HepG2 (cell line): ENCODE measurements at regions not wholly inside any gene's neighbourhood (a gene's known extent, or its start where the extent isn't known, plus 50 kb on each side); places are given as distances from the start of the nearest gene placed in this dataset.

Experiments used
- ATAC-seq: fragments of 200-7000 bp; cut with Tn5 transposase; 3 replicates; pipeline ENCODE4 v1.9.1; 2020; ENCODE audit warnings: mild to moderate bottlenecking, moderate library complexity
- BruUV-seq: library from RNA; stranded (reverse); fragments of 400-500 nt; replicated peaks from 2 replicates; lab custom pipeline; 2021; lab: Mats Ljungman, UMichigan
- CTCF ChIA-PET: fragments of 300-600 bp; formaldehyde crosslinking; extraction: SDS; loops from one replicate; lab custom pipeline; 2021; ENCODE audit warnings: low total read pairs, inconsistent platforms, low intra/inter-chr PET ratio; lab: Yijun Ruan, JAX
- POLR2A ChIA-PET: fragments of 350-600 bp; sonication (Branson Sonifier 250); formaldehyde crosslinking; loops from one replicate; lab custom pipeline; 2020; ENCODE audit warnings: antibody characterized with exemption, inconsistent platforms; lab: Yijun Ruan, JAX
- DNase-seq: peaks from one replicate; pipeline ENCODE4 v3.0.0-alpha.2; 2015; ENCODE audit warnings: low spot score
- FAIRE-seq: peaks from 3 replicates; lab custom pipeline; 2011; peaks lifted over from hg19 to GRCh38; lab: Jason Lieb, UNC
- H2AFZ ChIP-seq: one replicate; pipeline ENCODE4 v1.6.1; 2011; ENCODE audit warnings: low read length, inconsistent platforms
- H3K27ac ChIP-seq: fragments of 300-600 bp; 3 replicates; pipeline ENCODE4 v1.8.0; 2011; ENCODE audit warnings: mixed run types, mild to moderate bottlenecking, mixed read lengths, low read length, inconsistent platforms; ENCODE audit not compliant: insufficient read depth; ENCODE audit errors: extremely low read length
- H3K27me3 ChIP-seq, 2 experiments: fragments of 200-600 bp in 1 of 2; 2 replicates in 1 of 2; 3 replicates in 1 of 2; pipeline versions ENCODE4 v1.6.0 to v1.8.0; 2011; ENCODE audit warnings: low read length in 2 of 2, mild to moderate bottlenecking in 2 of 2, moderate library complexity in 2 of 2, inconsistent platforms in 1 of 2; ENCODE audit not compliant: insufficient read depth in 2 of 2, control insufficient read depth in 1 of 2
- H3K36me3 ChIP-seq, 2 experiments: fragments of 200-600 bp in 1 of 2; replicated peaks in 1 of 2; 2 replicates in 1 of 2; 3 replicates in 1 of 2; pipeline versions ENCODE4 v1.5.1 to v1.8.0; 2011; ENCODE audit warnings: low read length in 2 of 2, inconsistent platforms in 1 of 2; ENCODE audit not compliant: insufficient read depth in 2 of 2, control insufficient read depth in 1 of 2
- H3K4me1 ChIP-seq: 2 replicates; pipeline ENCODE4 v1.5.1; 2012; ENCODE audit warnings: low read length, inconsistent platforms; ENCODE audit not compliant: insufficient read depth
- H3K4me2 ChIP-seq: 2 replicates; pipeline ENCODE4 v1.6.0; 2011; ENCODE audit warnings: low read depth, low read length, inconsistent platforms
- H3K4me3 ChIP-seq, 3 experiments: fragments of 200-600 bp in 1 of 3; sonication (generic), shearing (Covaris generic) in 1 of 3; replicated peaks in 1 of 3; 2 replicates each; pipeline ENCODE4 v1.5.1; 2011 to 2016; ENCODE audit warnings: low read length in 3 of 3, inconsistent platforms in 2 of 3, low read depth in 2 of 3, mild to moderate bottlenecking in 2 of 3, control low read depth in 1 of 3, mixed read lengths in 1 of 3; ENCODE audit not compliant: insufficient read depth in 1 of 3
- H3K79me2 ChIP-seq: one replicate; pipeline ENCODE4 v1.6.1; 2011; ENCODE audit warnings: low read length, inconsistent platforms; ENCODE audit not compliant: insufficient read depth
- H3K9ac ChIP-seq: 2 replicates; pipeline ENCODE4 v1.6.0; 2011; ENCODE audit warnings: mild to moderate bottlenecking, low read depth, low read length, inconsistent platforms; ENCODE audit not compliant: insufficient read depth
- H3K9me3 ChIP-seq: 2 replicates; pipeline ENCODE4 v1.5.1; 2012; ENCODE audit warnings: mild to moderate bottlenecking, low read length
- H4K20me1 ChIP-seq: 2 replicates; pipeline ENCODE4 v1.6.0; 2011; ENCODE audit warnings: inconsistent platforms, mild to moderate bottlenecking, low read length, moderate library complexity; ENCODE audit not compliant: insufficient read depth
- GATAD2A ChIP-seq: IDR thresholded peaks from 2 replicates; pipeline ENCODE4 v1.6.1; 2016
- HOXA9 ChIP-seq: sonication (generic); formaldehyde crosslinking; IDR thresholded peaks from 2 replicates; pipeline ENCODE4 v1.8.1; 2022; ENCODE audit warnings: missing genetic modification reagents, mild to moderate bottlenecking, moderate library complexity, borderline replicate concordance
- MBD4 ChIP-seq: IDR thresholded peaks from 2 replicates; pipeline ENCODE4 v1.6.1; 2012; ENCODE audit warnings: low read length, inconsistent platforms, borderline replicate concordance
- MTA3 ChIP-seq: sonication (generic); formaldehyde crosslinking; IDR thresholded peaks from 2 replicates; pipeline ENCODE4 v1.4.0; 2020; ENCODE audit warnings: missing genetic modification reagents
- POLR2G ChIP-seq: fragments of 200-400 bp; formaldehyde crosslinking; IDR thresholded peaks from 2 replicates; pipeline ENCODE4 v1.6.1; 2018; ENCODE audit warnings: mild to moderate bottlenecking, low read depth, low read length, moderate library complexity
- RBM39 ChIP-seq: fragments of 200-400 bp; formaldehyde crosslinking; IDR thresholded peaks from one replicate; pipeline ENCODE4 v1.6.1; 2018; ENCODE audit warnings: antibody characterized with exemption, mild to moderate bottlenecking, low read depth, low read length; ENCODE audit not compliant: poor library complexity, severe bottlenecking
- RORA ChIP-seq: sonication (generic); formaldehyde crosslinking; IDR thresholded peaks from 2 replicates; pipeline ENCODE4 v1.5.0; 2020; ENCODE audit warnings: mild to moderate bottlenecking, missing genetic modification reagents, moderate library complexity
- SALL2 ChIP-seq: sonication (generic); formaldehyde crosslinking; IDR thresholded peaks from 2 replicates; pipeline ENCODE4 v1.8.1; 2023; ENCODE audit warnings: mild to moderate bottlenecking, missing genetic modification reagents, inconsistent platforms
- SYNCRIP ChIP-seq: fragments of 200-400 bp; formaldehyde crosslinking; IDR thresholded peaks from 2 replicates; pipeline ENCODE4 v1.6.1; 2018; ENCODE audit warnings: mild to moderate bottlenecking, low read depth, low read length; ENCODE audit not compliant: insufficient read depth
- TCF12 ChIP-seq, 2 experiments: fragments of 450-650 bp in 1 of 2; sonication (generic) in 1 of 2; formaldehyde crosslinking in 1 of 2; IDR thresholded peaks; 2 replicates each; pipeline versions ENCODE4 v1.6.1 to v1.8.0; 2017 to 2022; ENCODE audit warnings: antibody characterized with exemption in 1 of 2, mild to moderate bottlenecking in 1 of 2, missing genetic modification reagents in 1 of 2, moderate library complexity in 1 of 2
- THYN1 ChIP-seq: sonication (generic); formaldehyde crosslinking; IDR thresholded peaks from 2 replicates; pipeline ENCODE4 v1.8.1; 2023; ENCODE audit warnings: low read depth, mild to moderate bottlenecking, moderate library complexity, missing genetic modification reagents, borderline replicate concordance
- ZFP36L1 ChIP-seq: sonication (generic); formaldehyde crosslinking; IDR thresholded peaks from 2 replicates; pipeline ENCODE4 v1.8.0; 2022; ENCODE audit warnings: mild to moderate bottlenecking, missing genetic modification reagents, moderate library complexity
- ZNF251 ChIP-seq: sonication (generic); formaldehyde crosslinking; IDR thresholded peaks from 2 replicates; pipeline ENCODE4 v1.9.0; 2021; ENCODE audit warnings: mild to moderate bottlenecking, missing genetic modification reagents
- ZNF350 ChIP-seq: sonication (generic); formaldehyde crosslinking; IDR thresholded peaks from 2 replicates; pipeline ENCODE4 v1.4.0; 2020; ENCODE audit warnings: mild to moderate bottlenecking, low read depth, missing genetic modification reagents, borderline replicate concordance
- ZNF589 ChIP-seq: sonication (generic); formaldehyde crosslinking; conservative IDR thresholded peaks from 2 replicates; pipeline ENCODE4 v1.8.0; 2022; ENCODE audit warnings: mild to moderate bottlenecking, moderate library complexity, missing genetic modification reagents
- WGBS: methylation state at CpG from one replicate; pipeline ENCODE4 v1.1.6; 2017; ENCODE audit warnings: low lambda C conversion rate; 5-methylcytosine and 5-hydroxymethylcytosine counted together
- in situ Hi-C: cut with HindIII; loops from 2 replicates; pipeline ENCODE4 v1.10.0; 2017; ENCODE audit warnings: low pct_unique_long_range_greater_than_20kb; ENCODE audit not compliant: extremely low pct_ligation_motif_present
- intact Hi-C: fragments of 100-400 bp; cut with micrococcal nuclease; formaldehyde crosslinking; loops from one replicate; pipeline ENCODE4 v1.10.0; 2022; ENCODE audit not compliant: unreplicated experiment
- TF ChIP-seq, protein P1 (sequence below): sonication (generic); formaldehyde crosslinking; IDR thresholded peaks from 2 replicates; pipeline ENCODE4 v1.4.0; 2020; ENCODE audit warnings: missing genetic modification reagents
- TF ChIP-seq, protein P2 (sequence below): sonication (generic); formaldehyde crosslinking; IDR thresholded peaks from 2 replicates; pipeline ENCODE4 v1.4.0; 2020; ENCODE audit warnings: missing genetic modification reagents

- TF ChIP-seq, protein P1, sequence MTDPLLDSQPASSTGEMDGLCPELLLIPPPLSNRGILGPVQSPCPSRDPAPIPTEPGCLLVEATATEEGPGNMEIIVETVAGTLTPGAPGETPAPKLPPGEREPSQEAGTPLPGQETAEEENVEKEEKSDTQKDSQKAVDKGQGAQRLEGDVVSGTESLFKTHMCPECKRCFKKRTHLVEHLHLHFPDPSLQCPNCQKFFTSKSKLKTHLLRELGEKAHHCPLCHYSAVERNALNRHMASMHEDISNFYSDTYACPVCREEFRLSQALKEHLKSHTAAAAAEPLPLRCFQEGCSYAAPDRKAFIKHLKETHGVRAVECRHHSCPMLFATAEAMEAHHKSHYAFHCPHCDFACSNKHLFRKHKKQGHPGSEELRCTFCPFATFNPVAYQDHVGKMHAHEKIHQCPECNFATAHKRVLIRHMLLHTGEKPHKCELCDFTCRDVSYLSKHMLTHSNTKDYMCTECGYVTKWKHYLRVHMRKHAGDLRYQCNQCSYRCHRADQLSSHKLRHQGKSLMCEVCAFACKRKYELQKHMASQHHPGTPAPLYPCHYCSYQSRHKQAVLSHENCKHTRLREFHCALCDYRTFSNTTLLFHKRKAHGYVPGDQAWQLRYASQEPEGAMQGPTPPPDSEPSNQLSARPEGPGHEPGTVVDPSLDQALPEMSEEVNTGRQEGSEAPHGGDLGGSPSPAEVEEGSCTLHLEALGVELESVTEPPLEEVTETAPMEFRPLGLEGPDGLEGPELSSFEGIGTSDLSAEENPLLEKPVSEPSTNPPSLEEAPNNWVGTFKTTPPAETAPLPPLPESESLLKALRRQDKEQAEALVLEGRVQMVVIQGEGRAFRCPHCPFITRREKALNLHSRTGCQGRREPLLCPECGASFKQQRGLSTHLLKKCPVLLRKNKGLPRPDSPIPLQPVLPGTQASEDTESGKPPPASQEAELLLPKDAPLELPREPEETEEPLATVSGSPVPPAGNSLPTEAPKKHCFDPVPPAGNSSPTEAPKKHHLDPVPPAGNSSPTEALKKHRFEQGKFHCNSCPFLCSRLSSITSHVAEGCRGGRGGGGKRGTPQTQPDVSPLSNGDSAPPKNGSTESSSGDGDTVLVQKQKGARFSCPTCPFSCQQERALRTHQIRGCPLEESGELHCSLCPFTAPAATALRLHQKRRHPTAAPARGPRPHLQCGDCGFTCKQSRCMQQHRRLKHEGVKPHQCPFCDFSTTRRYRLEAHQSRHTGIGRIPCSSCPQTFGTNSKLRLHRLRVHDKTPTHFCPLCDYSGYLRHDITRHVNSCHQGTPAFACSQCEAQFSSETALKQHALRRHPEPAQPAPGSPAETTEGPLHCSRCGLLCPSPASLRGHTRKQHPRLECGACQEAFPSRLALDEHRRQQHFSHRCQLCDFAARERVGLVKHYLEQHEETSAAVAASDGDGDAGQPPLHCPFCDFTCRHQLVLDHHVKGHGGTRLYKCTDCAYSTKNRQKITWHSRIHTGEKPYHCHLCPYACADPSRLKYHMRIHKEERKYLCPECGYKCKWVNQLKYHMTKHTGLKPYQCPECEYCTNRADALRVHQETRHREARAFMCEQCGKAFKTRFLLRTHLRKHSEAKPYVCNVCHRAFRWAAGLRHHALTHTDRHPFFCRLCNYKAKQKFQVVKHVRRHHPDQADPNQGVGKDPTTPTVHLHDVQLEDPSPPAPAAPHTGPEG: no peak
- TF ChIP-seq MTA3 (CRISPR knock-in tag): no peak
- no peak for TF ChIP-seq TCF12 (IDR thresholded peaks at IDR 0.05)
- no peak for TF ChIP-seq TCF12 (CRISPR knock-in tag; IDR thresholded peaks at IDR 0.05)
- TF ChIP-seq ZFP36L1 (CRISPR knock-in tag): no peak
- TF ChIP-seq RORA (CRISPR knock-in tag): no peak
- TF ChIP-seq POLR2G: no peak
- no peak for TF ChIP-seq SALL2
- no peak for TF ChIP-seq GATAD2A (CRISPR knock-in tag)
- TF ChIP-seq ZNF350: no peak
These were observed 298.3 kb downstream of the NSG2 start (continued) for GRCh38 chr5:174343826-174344225.

DNA sequence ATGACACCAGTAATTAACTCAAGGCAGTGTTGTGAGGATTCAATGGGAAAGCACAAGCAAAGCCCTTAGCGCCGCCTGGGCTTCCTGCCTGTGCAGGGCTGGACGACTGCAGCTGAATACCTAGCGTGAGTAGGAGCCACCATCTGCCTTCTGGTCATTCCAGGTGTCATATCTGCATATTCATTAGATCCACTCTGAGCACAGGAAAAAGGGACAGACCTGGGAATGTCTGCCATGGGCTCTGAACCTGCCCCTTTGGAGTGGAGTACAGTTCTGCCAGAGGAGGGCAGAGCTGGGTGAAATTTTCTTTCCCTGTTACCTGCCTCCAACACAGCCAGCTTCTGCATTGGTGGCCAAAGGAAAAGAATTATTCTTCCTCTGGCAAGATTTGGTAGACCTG is 298.8 kb downstream of the NSG2 start:
- Histone ChIP-seq H3K79me2 (no peaks in the 10 kb centered on the region), H4K20me1 (no peaks in the 10 kb centered on the region), H3K9me3 (no peaks in the 10 kb centered on the region), H3K27ac (no peak overlapping the region), H3K36me3 (no peaks in the 10 kb centered on the region), H2AFZ (no peak overlapping the region), H3K27me3 (peaks cover 0 to 5% of the 10 kb centered on the region in 2 experiments; a peak in 1 of 5 replicates), H3K4me2 (no peak overlapping the region), H3K9ac (no peak overlapping the region), H3K4me1 (no peaks in the 10 kb centered on the region), H3K4me3 (no peak overlapping the region)
- WGBS: 67% methylated on average over 3 of the region's 4 CpGs
- in situ Hi-C loops: no loop called here
- FAIRE-seq (no peak), ATAC-seq (no peak), DNase-seq (no peak)
- intact Hi-C loops: no loop called here
- BruUV-seq: no TSS peak
- ChIA-PET POLR2A (no interaction called here), CTCF (no interaction called here)
- TF ChIP-seq RBM39 (no peak), HOXA9 (no peak), SYNCRIP (no peak), ZNF251 (CRISPR knock-in tag) (no peak), THYN1 (CRISPR knock-in tag) (no peak), MBD4 (no peak), ZNF589 (CRISPR knock-in tag) (no peak)
- TF ChIP-seq, protein P2, sequence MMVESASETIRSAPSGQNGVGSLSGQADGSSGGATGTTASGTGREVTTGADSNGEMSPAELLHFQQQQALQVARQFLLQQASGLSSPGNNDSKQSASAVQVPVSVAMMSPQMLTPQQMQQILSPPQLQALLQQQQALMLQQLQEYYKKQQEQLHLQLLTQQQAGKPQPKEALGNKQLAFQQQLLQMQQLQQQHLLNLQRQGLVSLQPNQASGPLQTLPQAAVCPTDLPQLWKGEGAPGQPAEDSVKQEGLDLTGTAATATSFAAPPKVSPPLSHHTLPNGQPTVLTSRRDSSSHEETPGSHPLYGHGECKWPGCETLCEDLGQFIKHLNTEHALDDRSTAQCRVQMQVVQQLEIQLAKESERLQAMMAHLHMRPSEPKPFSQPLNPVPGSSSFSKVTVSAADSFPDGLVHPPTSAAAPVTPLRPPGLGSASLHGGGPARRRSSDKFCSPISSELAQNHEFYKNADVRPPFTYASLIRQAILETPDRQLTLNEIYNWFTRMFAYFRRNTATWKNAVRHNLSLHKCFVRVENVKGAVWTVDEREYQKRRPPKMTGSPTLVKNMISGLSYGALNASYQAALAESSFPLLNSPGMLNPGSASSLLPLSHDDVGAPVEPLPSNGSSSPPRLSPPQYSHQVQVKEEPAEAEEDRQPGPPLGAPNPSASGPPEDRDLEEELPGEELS: no peak
